DND-41 (cell line): ENCODE measurements at regions not wholly inside any gene's neighbourhood (a gene's known extent, or its start where the extent isn't known, plus 50 kb on each side); places are given as distances from the start of the nearest gene placed in this dataset.

Experiments used
- ATAC-seq: fragments of 200-7000 bp; cut with Tn5 transposase; 3 replicates; pipeline ENCODE4 v1.9.1; 2021; ENCODE audit warnings: low read depth; ENCODE audit not compliant: insufficient read depth
- DNase-seq: peaks from one replicate; pipeline ENCODE4 v3.0.0-alpha.2; 2020
- H2AFZ ChIP-seq: 2 replicates; pipeline ENCODE4 v1.6.0; 2012; ENCODE audit warnings: low read depth, low read length
- H3K27ac ChIP-seq: 2 replicates; pipeline ENCODE4 v1.5.1; 2012; ENCODE audit warnings: low read length, inconsistent platforms
- H3K27me3 ChIP-seq: fragments of 200-600 bp; sonication (generic); 2 replicates; pipeline ENCODE4 v1.6.0; 2012; ENCODE audit warnings: low read length, mild to moderate bottlenecking, inconsistent platforms; ENCODE audit not compliant: insufficient read depth, poor library complexity
- H3K36me3 ChIP-seq: 2 replicates; pipeline ENCODE4 v1.5.1; 2012; ENCODE audit warnings: low read length, inconsistent platforms; ENCODE audit not compliant: insufficient read depth
- H3K4me1 ChIP-seq: 2 replicates; pipeline ENCODE4 v1.5.1; 2012; ENCODE audit warnings: mild to moderate bottlenecking, low read length; ENCODE audit not compliant: insufficient read depth
- H3K4me2 ChIP-seq: 2 replicates; pipeline ENCODE4 v1.6.0; 2012; ENCODE audit warnings: mild to moderate bottlenecking, moderate library complexity, low read length, inconsistent platforms; ENCODE audit not compliant: insufficient read depth
- H3K4me3 ChIP-seq, 2 experiments: fragments of 200-600 bp in 1 of 2; shearing (Covaris generic) in 1 of 2; 2 replicates each; pipeline ENCODE4 v1.5.1; 2012 to 2016; ENCODE audit warnings: inconsistent platforms in 2 of 2, low read length in 2 of 2, mild to moderate bottlenecking in 2 of 2, low read depth in 1 of 2, moderate library complexity in 1 of 2
- H3K79me2 ChIP-seq: 2 replicates; pipeline ENCODE4 v1.6.0; 2012; ENCODE audit warnings: low read length, inconsistent platforms; ENCODE audit not compliant: insufficient read depth
- H3K9ac ChIP-seq: 2 replicates; pipeline ENCODE4 v1.6.0; 2012; ENCODE audit warnings: low read depth, mild to moderate bottlenecking, inconsistent platforms, low read length, moderate library complexity
- H3K9me3 ChIP-seq: 2 replicates; pipeline ENCODE4 v1.5.1; 2012; ENCODE audit warnings: low read length, moderate library complexity, mild to moderate bottlenecking, inconsistent platforms; ENCODE audit not compliant: insufficient read depth, severe bottlenecking
- H4K20me1 ChIP-seq: 2 replicates; pipeline ENCODE4 v1.6.0; 2012; ENCODE audit warnings: low read length; ENCODE audit not compliant: insufficient read depth
- CTCF ChIP-seq: IDR thresholded peaks from 2 replicates; pipeline ENCODE4 v1.5.1; 2012; ENCODE audit warnings: borderline replicate concordance, low read length, moderate library complexity, mild to moderate bottlenecking; ENCODE audit not compliant: poor library complexity, severe bottlenecking; ENCODE audit errors: extremely low read depth
- EZH2 ChIP-seq: IDR thresholded peaks from 3 replicates; pipeline ENCODE4 v1.6.1; 2012; ENCODE audit warnings: borderline replicate concordance, low read depth, mild to moderate bottlenecking, moderate library complexity, low read length, inconsistent platforms; ENCODE audit not compliant: severe bottlenecking

GRCh38 chr18:44545359-44545985, 135.2 kb upstream of the SETBP1 start:
- Histone ChIP-seq H3K79me2 (no peaks in the 10 kb centered on the region), H3K27me3 (no peaks in the 10 kb centered on the region), H3K9me3 (no peaks in the 10 kb centered on the region), H3K4me3 (no peak overlapping the region), H3K4me2 (no peak overlapping the region), H3K9ac (no peak overlapping the region), H3K36me3 (no peaks in the 10 kb centered on the region), H4K20me1 (no peaks in the 10 kb centered on the region), H2AFZ (no peak overlapping the region; the same call in 1 of the 2 replicates), H3K4me1 (peaks cover 10% of the 10 kb centered on the region), H3K27ac (no peak overlapping the region)
- no peak for DNase-seq
- no peak for TF ChIP-seq EZH2
- no peak for TF ChIP-seq CTCF
- 0 out of 3 replicates have a peak, but pooled peaks have one; percentile 21 for ATAC-seq

- no peak overlapping the region for H3K27ac ChIP-seq
- DNase-seq (no peak), ATAC-seq (no peak)
- no peaks in the 10 kb centered on the region for H3K9me3 ChIP-seq
- H3K4me2 ChIP-seq, result no peak overlapping the region
- no peak for TF ChIP-seq EZH2
- no peak for TF ChIP-seq CTCF
- no peaks in the 10 kb centered on the region for H3K36me3 ChIP-seq
- H2AFZ ChIP-seq, result no peak overlapping the region
- H3K4me3 ChIP-seq, result no peak overlapping the region
- H3K4me1 ChIP-seq, result peaks cover 10% of the 10 kb centered on the region
- H4K20me1 ChIP-seq, result no peaks in the 10 kb centered on the region
- no peaks in the 10 kb centered on the region for H3K27me3 ChIP-seq
- no peak overlapping the region for H3K9ac ChIP-seq
- no peaks in the 10 kb centered on the region for H3K79me2 ChIP-seq
Measured at GRCh38 chr18:44546954-44547353, 133.7 kb upstream of the SETBP1 start.

- no peak overlapping the region for H3K4me2 ChIP-seq
- H2AFZ ChIP-seq, result no peak overlapping the region
- H3K27ac ChIP-seq, result no peak overlapping the region
- no peaks in the 10 kb centered on the region for H3K79me2 ChIP-seq
- TF ChIP-seq CTCF (no peak), EZH2 (no peak)
- peaks cover 10% of the 10 kb centered on the region for H3K4me1 ChIP-seq
- H3K9me3 ChIP-seq, result no peaks in the 10 kb centered on the region
- no peaks in the 10 kb centered on the region for H3K27me3 ChIP-seq
- H3K4me3 ChIP-seq, result no peak overlapping the region
- DNase-seq, result no peak
- no peaks in the 10 kb centered on the region for H3K36me3 ChIP-seq
- peak; percentile 76 for ATAC-seq
- no peak overlapping the region for H3K9ac ChIP-seq
- no peaks in the 10 kb centered on the region for H4K20me1 ChIP-seq
Measured at GRCh38 chr18:44548291-44549221, 132.1 kb upstream of the SETBP1 start.
